ENCODE measurements at regions not wholly inside any gene's neighbourhood (a gene's known extent, or its start where the extent isn't known, plus 50 kb on each side); places are given as distances from the start of the nearest gene placed in this dataset.

- H3K27ac Mint-ChIP-seq (ENCODE audit: unreplicated experiment), result peak overlapping the region; percentile 48
- intact Hi-C loops (cut with micrococcal nuclease; ENCODE audit: unreplicated experiment), result no loop called here
- H3K4me3 Mint-ChIP-seq (ENCODE audit: low read depth, unreplicated experiment), result peak overlapping the region; percentile 13
- peaks cover 8% of the 10 kb centered on the region for H3K36me3 Mint-ChIP-seq (ENCODE audit: insufficient read depth, unreplicated experiment)
- H3K4me1 Mint-ChIP-seq (ENCODE audit: low read depth, unreplicated experiment), result peaks cover 18% of the 10 kb centered on the region
- peak; percentile 69 for DNase-seq
- no peaks in the 10 kb centered on the region for H3K27me3 Mint-ChIP-seq (ENCODE audit: unreplicated experiment)
- CTCF ChIA-PET, result interaction anchor here (0.7 kb wide), 1 partner anchor 44 kb away, joined by 3 read pairs; no protein-coding TSS in a partner anchor
- TF ChIP-seq CTCF (IDR thresholded peaks at IDR 0.05; ENCODE audit: unreplicated experiment), result no peak
- H3K9me3 Mint-ChIP-seq (ENCODE audit: low read depth, unreplicated experiment), result no peaks in the 10 kb centered on the region
- BruUV-seq (replicated peaks), result no TSS peak
Measured at GRCh38 chr6:37092923-37093727, 76.8 kb upstream of the PIM1 start.

- peaks cover 8% of the 10 kb centered on the region for H3K36me3 Mint-ChIP-seq (ENCODE audit: insufficient read depth, unreplicated experiment)
- no TSS peak for BruUV-seq (replicated peaks)
- no peaks in the 10 kb centered on the region for H3K9me3 Mint-ChIP-seq (ENCODE audit: low read depth, unreplicated experiment)
- TF ChIP-seq CTCF (IDR thresholded peaks at IDR 0.05; ENCODE audit: unreplicated experiment), result no peak
- H3K4me1 Mint-ChIP-seq (ENCODE audit: low read depth, unreplicated experiment), result peaks cover 18% of the 10 kb centered on the region
- H3K27me3 Mint-ChIP-seq (ENCODE audit: unreplicated experiment), result no peaks in the 10 kb centered on the region
- CTCF ChIA-PET, result interaction anchor here (0.7 kb wide), 1 partner anchor 43 kb away, joined by 3 read pairs; no protein-coding TSS in a partner anchor
- intact Hi-C loops (cut with micrococcal nuclease; ENCODE audit: unreplicated experiment), result no loop called here
- peak overlapping the region; percentile 48 for H3K27ac Mint-ChIP-seq (ENCODE audit: unreplicated experiment)
- H3K4me3 Mint-ChIP-seq (ENCODE audit: low read depth, unreplicated experiment), result peak overlapping the region; percentile 13
- DNase-seq, result no peak
Measured at GRCh38 chr6:37093728-37094069, 76.3 kb upstream of the PIM1 start.

- DNase-seq, result no peak
- Mint-ChIP-seq H3K4me1 (ENCODE audit: low read depth, unreplicated experiment) (peaks cover 18% of the 10 kb centered on the region), H3K4me3 (ENCODE audit: low read depth, unreplicated experiment) (no peak overlapping the region), H3K9me3 (ENCODE audit: low read depth, unreplicated experiment) (no peaks in the 10 kb centered on the region), H3K27me3 (ENCODE audit: unreplicated experiment) (no peaks in the 10 kb centered on the region), H3K36me3 (ENCODE audit: insufficient read depth, unreplicated experiment) (peaks cover 8% of the 10 kb centered on the region), H3K27ac (ENCODE audit: unreplicated experiment) (no peak overlapping the region)
- CTCF ChIA-PET, result interaction anchor here (0.7 kb wide), 1 partner anchor 32 kb away, joined by 4 read pairs; no protein-coding TSS in a partner anchor
- BruUV-seq (replicated peaks), result no TSS peak
- intact Hi-C loops (cut with micrococcal nuclease; ENCODE audit: unreplicated experiment), result no loop called here
- no peak for TF ChIP-seq CTCF (IDR thresholded peaks at IDR 0.05; ENCODE audit: unreplicated experiment)
Measured at GRCh38 chr6:37095997-37096396, 74.0 kb upstream of the PIM1 start.

DNA sequence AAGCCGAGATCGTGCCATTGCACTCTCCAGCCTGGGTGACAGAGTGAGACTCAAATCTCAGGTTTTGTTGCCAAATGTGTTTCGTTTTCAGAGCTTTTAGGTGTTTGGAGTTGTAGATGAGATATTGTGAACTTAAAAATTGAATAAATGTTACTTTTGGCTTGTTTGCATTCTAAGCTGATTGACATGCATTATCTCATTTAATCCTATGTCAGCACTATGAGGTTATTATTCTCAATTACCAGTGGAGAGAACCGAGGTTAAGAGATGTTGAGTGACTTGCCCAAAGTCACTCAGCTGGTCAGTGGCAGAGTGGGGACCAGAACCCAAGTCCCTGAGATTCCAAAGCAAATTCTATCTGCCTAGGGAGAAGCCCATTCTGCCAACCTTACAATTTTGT, 72.6 kb upstream of the PIM1 start:
- no TSS peak for BruUV-seq (replicated peaks)

More for the DNA sequence above, 72.6 kb upstream of the PIM1 start:
- Mint-ChIP-seq H3K27me3 (ENCODE audit: unreplicated experiment) (no peaks in the 10 kb centered on the region), H3K36me3 (ENCODE audit: insufficient read depth, unreplicated experiment) (peaks cover 8% of the 10 kb centered on the region), H3K4me3 (ENCODE audit: low read depth, unreplicated experiment) (no peak overlapping the region), H3K9me3 (ENCODE audit: low read depth, unreplicated experiment) (no peaks in the 10 kb centered on the region), H3K4me1 (ENCODE audit: low read depth, unreplicated experiment) (peaks cover 26% of the 10 kb centered on the region), H3K27ac (ENCODE audit: unreplicated experiment) (no peak overlapping the region)
- no peak for TF ChIP-seq CTCF (IDR thresholded peaks at IDR 0.05; ENCODE audit: unreplicated experiment)
- intact Hi-C loops (cut with micrococcal nuclease; ENCODE audit: unreplicated experiment), result no loop called here
- CTCF ChIA-PET, result no interaction called here
- DNase-seq, result no peak

Measured in Calu3 (cell line).